Neural progenitor cell (in vitro differentiated cells): ENCODE measurements at regions not wholly inside any gene's neighbourhood (a gene's known extent, or its start where the extent isn't known, plus 50 kb on each side); places are given as distances from the start of the nearest gene placed in this dataset.
A peak's percentile ranks its signal among the peaks of the same experiment; 100 is the strongest.
"Not testable (repeated sequence)": the region's sequence is repeated elsewhere in the genome, so short reads cannot be mapped to it uniquely, and the experiment has no call there.

Source experiments
- DNase-seq: peaks from one replicate; pipeline ENCODE4 v3.0.0-alpha.2; 2016; ENCODE audit warnings: low spot score
- H2AFZ ChIP-seq: fragments of 200-600 bp; sonication (generic); replicated peaks from 2 replicates; pipeline ENCODE4 v1.6.1; 2016; ENCODE audit warnings: antibody characterized with exemption
- H3F3A ChIP-seq: fragments of 200-600 bp; sonication (generic); 2 replicates; pipeline ENCODE4 v1.6.1; 2016; ENCODE audit warnings: antibody characterized with exemption, low read depth
- H3K27ac ChIP-seq: fragments of 200-600 bp; sonication (generic); 2 replicates; pipeline ENCODE4 v1.5.1; 2016; ENCODE audit warnings: mild to moderate bottlenecking
- H3K27me3 ChIP-seq: fragments of 200-600 bp; sonication (generic); 2 replicates; pipeline ENCODE4 v1.6.1; 2016; ENCODE audit warnings: mild to moderate bottlenecking, moderate library complexity
- H3K36me3 ChIP-seq: fragments of 200-600 bp; sonication (generic); 2 replicates; pipeline ENCODE4 v1.5.1; 2016
- H3K4me1 ChIP-seq: fragments of 200-600 bp; sonication (generic); 2 replicates; pipeline ENCODE4 v1.6.1; 2016; ENCODE audit warnings: mixed run types
- H3K4me2 ChIP-seq: fragments of 200-600 bp; sonication (generic); 2 replicates; pipeline ENCODE4 v1.6.1; 2016
- H3K4me3 ChIP-seq: fragments of 200-600 bp; sonication (generic); 2 replicates; pipeline ENCODE4 v1.5.1; 2016
- H3K79me2 ChIP-seq: fragments of 200-600 bp; sonication (generic); 2 replicates; pipeline ENCODE4 v1.6.1; 2016; ENCODE audit warnings: low read depth
- H3K9ac ChIP-seq: fragments of 200-600 bp; sonication (generic); 2 replicates; pipeline ENCODE4 v1.6.1; 2016
- H3K9me3 ChIP-seq: fragments of 200-600 bp; sonication (generic); 2 replicates; pipeline ENCODE4 v1.5.1; 2016; ENCODE audit warnings: low read depth
- H4K20me1 ChIP-seq: fragments of 200-600 bp; sonication (generic); 2 replicates; pipeline ENCODE4 v1.6.1; 2016; ENCODE audit warnings: low read depth
- H3K27ac Mint-ChIP-seq: 3 replicates; pipeline ENCODE4 v1.8.0; 2021; ENCODE audit warnings: mixed read lengths
- H3K27me3 Mint-ChIP-seq: 2 replicates; pipeline ENCODE4 v1.8.0; 2022; ENCODE audit warnings: low read depth, mild to moderate bottlenecking, inconsistent platforms, moderate library complexity, mixed read lengths; ENCODE audit not compliant: insufficient read depth
- H3K36me3 Mint-ChIP-seq: 3 replicates; pipeline ENCODE4 v1.8.0; 2021; ENCODE audit warnings: mixed read lengths
- H3K4me1 Mint-ChIP-seq: 3 replicates; pipeline ENCODE4 v1.8.0; 2021; ENCODE audit warnings: mixed read lengths
- H3K4me3 Mint-ChIP-seq: 3 replicates; pipeline ENCODE4 v1.8.0; 2021; ENCODE audit warnings: mild to moderate bottlenecking, moderate library complexity, mixed read lengths
- H3K9me3 Mint-ChIP-seq: 3 replicates; pipeline ENCODE4 v1.8.0; 2020; ENCODE audit warnings: mixed read lengths
- EZH2 ChIP-seq: fragments of 200-600 bp; sonication (generic); IDR thresholded peaks from 2 replicates; pipeline ENCODE4 v1.6.1; 2017; ENCODE audit warnings: antibody characterized with exemption, mild to moderate bottlenecking, moderate library complexity
- EZH2phosphoT487 ChIP-seq: fragments of 200-600 bp; sonication (generic); IDR thresholded peaks from 2 replicates; pipeline ENCODE4 v1.6.1; 2017; ENCODE audit warnings: antibody characterized with exemption
- TF ChIP-seq, protein P1 (sequence below): fragments of 200-600 bp; sonication (generic); IDR thresholded peaks from 2 replicates; pipeline ENCODE4 v1.5.1; 2017; ENCODE audit warnings: antibody characterized with exemption, mild to moderate bottlenecking

DNA sequence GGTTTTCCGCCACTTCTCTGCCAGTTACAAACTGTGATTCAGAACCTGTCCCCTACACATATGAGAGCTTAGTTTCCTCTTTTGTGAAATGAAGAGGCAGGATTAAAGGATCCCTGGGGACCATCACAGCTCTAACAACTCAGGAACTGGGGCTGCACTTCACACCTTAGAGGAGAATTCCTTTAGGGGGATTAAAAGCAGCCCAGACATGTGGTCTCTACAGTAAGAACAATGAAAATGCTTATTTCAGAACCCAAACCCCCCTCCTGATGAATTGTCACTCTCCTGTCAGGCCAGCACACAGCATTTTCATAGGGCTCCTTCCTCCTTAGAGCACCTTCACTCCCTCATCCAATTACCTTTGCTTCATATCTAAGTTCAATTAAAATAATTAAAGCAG, 101.5 kb upstream of the NEDD4L start:
- TF ChIP-seq, protein P1, sequence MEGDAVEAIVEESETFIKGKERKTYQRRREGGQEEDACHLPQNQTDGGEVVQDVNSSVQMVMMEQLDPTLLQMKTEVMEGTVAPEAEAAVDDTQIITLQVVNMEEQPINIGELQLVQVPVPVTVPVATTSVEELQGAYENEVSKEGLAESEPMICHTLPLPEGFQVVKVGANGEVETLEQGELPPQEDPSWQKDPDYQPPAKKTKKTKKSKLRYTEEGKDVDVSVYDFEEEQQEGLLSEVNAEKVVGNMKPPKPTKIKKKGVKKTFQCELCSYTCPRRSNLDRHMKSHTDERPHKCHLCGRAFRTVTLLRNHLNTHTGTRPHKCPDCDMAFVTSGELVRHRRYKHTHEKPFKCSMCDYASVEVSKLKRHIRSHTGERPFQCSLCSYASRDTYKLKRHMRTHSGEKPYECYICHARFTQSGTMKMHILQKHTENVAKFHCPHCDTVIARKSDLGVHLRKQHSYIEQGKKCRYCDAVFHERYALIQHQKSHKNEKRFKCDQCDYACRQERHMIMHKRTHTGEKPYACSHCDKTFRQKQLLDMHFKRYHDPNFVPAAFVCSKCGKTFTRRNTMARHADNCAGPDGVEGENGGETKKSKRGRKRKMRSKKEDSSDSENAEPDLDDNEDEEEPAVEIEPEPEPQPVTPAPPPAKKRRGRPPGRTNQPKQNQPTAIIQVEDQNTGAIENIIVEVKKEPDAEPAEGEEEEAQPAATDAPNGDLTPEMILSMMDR = no peak
- TF ChIP-seq EZH2phosphoT487 (no peak), EZH2 (no peak)
- peak; percentile 47 for DNase-seq
- no peak overlapping the region for H3K9ac ChIP-seq
- no peaks in the 10 kb centered on the region for H3K27me3 ChIP-seq
- peak overlapping the region; percentile 12 for H3K4me2 ChIP-seq
- Mint-ChIP-seq H3K27me3 (peaks cover 2% of the 10 kb centered on the region), H3K27ac (no peak overlapping the region), H3K4me3 (no peak overlapping the region), H3K4me1 (peaks cover 16% of the 10 kb centered on the region), H3K36me3 (no peaks in the 10 kb centered on the region), H3K9me3 (no peaks in the 10 kb centered on the region)
- H2AFZ ChIP-seq = no peak overlapping the region
- H4K20me1 ChIP-seq = no peaks in the 10 kb centered on the region
- no peaks in the 10 kb centered on the region for H3K36me3 ChIP-seq
- no peak overlapping the region for H3K4me3 ChIP-seq
- H3K79me2 ChIP-seq = no peaks in the 10 kb centered on the region
- H3K4me1 ChIP-seq = peaks cover 20% of the 10 kb centered on the region
- H3K27ac ChIP-seq = no peak overlapping the region
- no peaks in the 10 kb centered on the region for H3K9me3 ChIP-seq
- H3F3A ChIP-seq = peaks cover 12% of the 10 kb centered on the region

DNA sequence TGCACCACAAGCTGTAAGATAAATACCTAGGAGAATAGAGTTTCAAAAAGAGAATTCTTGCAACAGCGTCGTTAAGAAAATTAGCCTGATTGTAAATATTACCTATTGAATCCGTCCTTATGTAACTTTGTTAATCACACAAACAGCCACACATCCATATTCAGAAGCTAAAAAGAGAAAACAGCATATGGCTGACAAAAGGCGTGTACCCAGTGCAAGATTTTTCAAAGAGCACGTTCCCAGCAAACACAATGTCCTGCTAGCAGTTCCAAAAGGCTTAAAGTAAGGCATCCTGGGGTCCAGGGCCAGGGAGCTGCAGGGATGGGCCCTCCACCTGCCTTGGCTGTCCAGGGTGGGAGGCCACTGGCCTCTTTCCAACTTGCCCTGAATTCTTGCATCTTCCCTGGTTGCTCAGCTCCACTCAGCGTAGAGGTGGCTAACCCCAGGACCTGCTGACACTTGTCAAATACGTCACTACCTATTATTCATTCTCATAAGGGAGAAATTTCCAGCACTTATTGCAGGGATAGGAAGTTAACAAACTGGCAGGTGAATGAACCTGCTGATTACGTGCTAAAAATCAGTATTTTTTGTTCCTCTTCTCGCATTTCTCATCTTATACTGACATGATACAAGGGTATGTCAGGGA, 102.1 kb upstream of the NEDD4L start:
- H4K20me1 ChIP-seq = no peaks in the 10 kb centered on the region
- H3K27ac ChIP-seq = no peak overlapping the region
- H3K36me3 ChIP-seq = no peaks in the 10 kb centered on the region
- no peaks in the 10 kb centered on the region for H3K27me3 ChIP-seq
- no peak for TF ChIP-seq EZH2phosphoT487
- TF ChIP-seq, protein P1 = no peak
- TF ChIP-seq EZH2 = no peak
- no peaks in the 10 kb centered on the region for H3K79me2 ChIP-seq
- no peaks in the 10 kb centered on the region for H3K9me3 Mint-ChIP-seq
- no peak overlapping the region for H3K27ac Mint-ChIP-seq
- H3K4me2 ChIP-seq = peak overlapping the region; percentile 12
- H3K27me3 Mint-ChIP-seq = peaks cover 2% of the 10 kb centered on the region
- H3K4me1 ChIP-seq = peaks cover 20% of the 10 kb centered on the region
- peaks cover 16% of the 10 kb centered on the region for H3K4me1 Mint-ChIP-seq
- H3K9ac ChIP-seq = no peak overlapping the region
- H2AFZ ChIP-seq = peak overlapping the region; percentile 38
- no peaks in the 10 kb centered on the region for H3K36me3 Mint-ChIP-seq
- peak; percentile 17 for DNase-seq
- no peak overlapping the region for H3K4me3 ChIP-seq
- H3F3A ChIP-seq = peaks cover 12% of the 10 kb centered on the region
- H3K9me3 ChIP-seq = no peaks in the 10 kb centered on the region
- no peak overlapping the region for H3K4me3 Mint-ChIP-seq

DNA sequence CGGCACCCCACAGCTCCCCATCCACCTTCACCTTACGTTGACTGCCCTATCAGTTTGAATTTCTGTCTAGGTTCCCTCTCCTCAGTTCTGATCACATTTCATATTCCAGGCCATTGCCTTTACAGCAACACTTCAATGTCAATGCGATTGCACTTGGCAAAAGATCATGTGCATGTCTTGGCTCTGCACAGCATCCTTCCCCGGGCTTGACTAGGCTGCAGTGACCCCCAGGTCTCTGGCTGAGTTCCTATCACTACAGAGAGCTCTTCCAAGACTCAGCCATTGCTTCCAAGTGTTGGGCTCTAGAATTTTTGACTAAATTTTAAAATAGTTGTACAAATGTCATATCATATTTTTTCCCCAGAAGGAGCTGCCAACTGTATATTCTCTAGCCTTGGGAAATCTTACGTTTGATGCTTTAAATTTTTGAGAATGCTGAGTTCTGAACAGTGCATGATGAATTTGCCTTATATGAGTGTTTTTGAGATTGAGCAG, 103.8 kb upstream of the NEDD4L start:
- no peaks in the 10 kb centered on the region for H3K79me2 ChIP-seq
- H3K36me3 ChIP-seq = no peaks in the 10 kb centered on the region
- no peaks in the 10 kb centered on the region for H3K27me3 ChIP-seq
- Mint-ChIP-seq H3K9me3 (no peaks in the 10 kb centered on the region), H3K27me3 (peaks cover 2% of the 10 kb centered on the region), H3K36me3 (no peaks in the 10 kb centered on the region), H3K4me1 (peaks cover 16% of the 10 kb centered on the region), H3K4me3 (no peak overlapping the region), H3K27ac (no peak overlapping the region)
- H3K4me1 ChIP-seq = peaks cover 20% of the 10 kb centered on the region
- no peak overlapping the region for H3K4me2 ChIP-seq
- no peaks in the 10 kb centered on the region for H3K9me3 ChIP-seq
- H3F3A ChIP-seq = peaks cover 12% of the 10 kb centered on the region
- DNase-seq = no peak
- H3K27ac ChIP-seq = no peak overlapping the region
- H3K4me3 ChIP-seq = no peak overlapping the region
- no peaks in the 10 kb centered on the region for H4K20me1 ChIP-seq
- H3K9ac ChIP-seq = no peak overlapping the region
- TF ChIP-seq EZH2 = no peak
- TF ChIP-seq, protein P1 = no peak
- no peak for TF ChIP-seq EZH2phosphoT487
- no peak overlapping the region for H2AFZ ChIP-seq

DNA sequence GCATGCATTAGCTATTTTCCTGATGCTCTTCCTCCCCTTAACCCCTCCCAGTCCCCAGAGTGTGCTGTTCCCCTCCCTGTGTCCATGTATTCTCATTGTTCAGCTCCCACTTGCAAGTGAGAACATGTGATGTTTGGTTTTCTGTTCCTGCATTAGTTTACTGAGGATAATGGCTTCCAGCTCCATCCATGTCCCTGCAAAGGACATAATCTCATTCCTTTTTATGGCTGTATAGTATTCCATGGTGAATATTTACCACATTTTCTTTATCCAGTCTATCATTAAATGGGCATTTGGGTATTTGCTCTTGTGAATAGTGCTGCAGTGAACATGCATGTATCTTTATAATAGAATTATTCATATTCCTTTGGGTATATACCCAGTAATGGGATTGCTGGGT, 109.7 kb upstream of the NEDD4L start:
- not testable (repeated sequence) for H3F3A ChIP-seq, H2AFZ ChIP-seq, H3K79me2 ChIP-seq, H3K9me3 ChIP-seq, H3K4me1 ChIP-seq, H3K27ac Mint-ChIP-seq, H3K4me1 Mint-ChIP-seq, H3K27me3 ChIP-seq, H3K9ac ChIP-seq, H3K36me3 ChIP-seq, H3K4me2 ChIP-seq, H3K4me3 ChIP-seq, DNase-seq, H4K20me1 ChIP-seq, H3K9me3 Mint-ChIP-seq, H3K27ac ChIP-seq, H3K36me3 Mint-ChIP-seq, H3K27me3 Mint-ChIP-seq, H3K4me3 Mint-ChIP-seq
